ENCODE measurements at regions not wholly inside any gene's neighbourhood (a gene's known extent, or its start where the extent isn't known, plus 50 kb on each side); places are given as distances from the start of the nearest gene placed in this dataset.

DNA sequence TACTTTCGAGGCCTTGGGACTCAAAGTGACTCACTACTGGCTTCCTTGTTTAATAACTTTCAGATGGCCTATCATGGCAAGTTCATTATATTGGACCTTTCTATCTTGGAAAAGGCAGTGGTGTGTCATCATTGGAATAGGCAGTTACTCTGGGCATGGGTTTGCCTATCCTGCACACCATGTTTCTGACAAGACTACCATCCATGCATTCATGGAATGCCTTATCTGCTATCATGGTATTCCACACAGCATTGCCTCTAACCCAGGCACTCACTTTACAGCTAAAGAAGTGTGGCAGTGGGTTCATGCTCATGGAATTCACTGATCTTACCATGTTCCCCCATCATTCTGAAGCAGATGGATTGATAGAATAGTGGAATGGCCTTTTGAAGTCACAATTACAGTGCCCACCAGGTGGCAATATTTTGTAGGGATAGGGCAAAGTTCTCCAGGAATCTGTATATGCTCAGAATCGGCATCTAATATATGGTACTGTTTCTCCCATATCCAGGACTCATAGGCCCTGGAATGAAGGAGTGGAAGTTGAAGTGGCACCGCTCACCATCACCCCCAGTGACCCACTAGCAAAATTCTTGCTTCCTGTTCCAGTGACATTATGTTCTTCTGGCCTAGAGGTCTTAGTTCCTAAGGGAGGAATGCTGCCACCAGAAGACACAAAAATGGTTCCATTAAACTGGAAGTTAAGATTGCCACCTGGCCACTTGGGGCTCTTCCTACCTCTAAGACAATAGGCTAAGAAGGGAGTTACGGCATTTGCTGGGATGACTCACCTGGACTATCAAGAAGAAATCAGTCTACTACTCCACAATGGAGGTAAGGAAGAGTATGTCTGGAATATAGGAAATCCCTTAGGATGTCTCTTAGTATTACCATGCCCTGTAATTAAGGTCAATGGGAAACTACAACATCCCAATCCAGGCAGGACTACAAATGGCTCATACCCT, 1161.4 kb downstream of the SI start:
- no peak overlapping the region for H3K4me3 ChIP-seq (ENCODE audit: control insufficient read depth, low read depth, low read length)
- TF ChIP-seq, protein P1, sequence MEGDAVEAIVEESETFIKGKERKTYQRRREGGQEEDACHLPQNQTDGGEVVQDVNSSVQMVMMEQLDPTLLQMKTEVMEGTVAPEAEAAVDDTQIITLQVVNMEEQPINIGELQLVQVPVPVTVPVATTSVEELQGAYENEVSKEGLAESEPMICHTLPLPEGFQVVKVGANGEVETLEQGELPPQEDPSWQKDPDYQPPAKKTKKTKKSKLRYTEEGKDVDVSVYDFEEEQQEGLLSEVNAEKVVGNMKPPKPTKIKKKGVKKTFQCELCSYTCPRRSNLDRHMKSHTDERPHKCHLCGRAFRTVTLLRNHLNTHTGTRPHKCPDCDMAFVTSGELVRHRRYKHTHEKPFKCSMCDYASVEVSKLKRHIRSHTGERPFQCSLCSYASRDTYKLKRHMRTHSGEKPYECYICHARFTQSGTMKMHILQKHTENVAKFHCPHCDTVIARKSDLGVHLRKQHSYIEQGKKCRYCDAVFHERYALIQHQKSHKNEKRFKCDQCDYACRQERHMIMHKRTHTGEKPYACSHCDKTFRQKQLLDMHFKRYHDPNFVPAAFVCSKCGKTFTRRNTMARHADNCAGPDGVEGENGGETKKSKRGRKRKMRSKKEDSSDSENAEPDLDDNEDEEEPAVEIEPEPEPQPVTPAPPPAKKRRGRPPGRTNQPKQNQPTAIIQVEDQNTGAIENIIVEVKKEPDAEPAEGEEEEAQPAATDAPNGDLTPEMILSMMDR (conservative IDR thresholded peaks at IDR 0.05; ENCODE audit: control insufficient read depth, insufficient read depth, low read depth, low read length), result no peak
- no peak for DNase-seq (ENCODE audit: low read depth)

DNA sequence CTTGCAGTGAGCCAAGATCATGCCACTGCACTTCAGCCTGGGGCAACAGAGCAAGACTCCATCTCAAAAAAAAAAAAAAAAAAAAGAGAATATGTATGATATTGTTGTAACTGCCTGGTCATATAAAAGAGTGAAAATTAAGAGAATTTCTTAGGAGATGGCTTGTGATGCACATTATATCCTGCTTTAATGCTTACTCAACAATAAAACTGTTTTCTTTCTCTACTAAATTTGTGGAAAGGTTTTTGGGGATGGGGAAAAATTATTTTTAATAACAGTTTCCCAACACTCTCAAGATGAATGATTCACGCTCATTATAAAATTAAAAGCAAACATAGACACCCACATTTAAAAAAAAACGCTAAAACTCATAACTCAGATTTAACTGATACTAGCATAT, 1163.0 kb downstream of the SI start:
- TF ChIP-seq, protein P1 (conservative IDR thresholded peaks at IDR 0.05; ENCODE audit: control insufficient read depth, insufficient read depth, low read depth, low read length), result no peak
- H3K4me3 ChIP-seq (ENCODE audit: control insufficient read depth, low read depth, low read length), result no peak overlapping the region
- no peak for DNase-seq (ENCODE audit: low read depth)

DNA sequence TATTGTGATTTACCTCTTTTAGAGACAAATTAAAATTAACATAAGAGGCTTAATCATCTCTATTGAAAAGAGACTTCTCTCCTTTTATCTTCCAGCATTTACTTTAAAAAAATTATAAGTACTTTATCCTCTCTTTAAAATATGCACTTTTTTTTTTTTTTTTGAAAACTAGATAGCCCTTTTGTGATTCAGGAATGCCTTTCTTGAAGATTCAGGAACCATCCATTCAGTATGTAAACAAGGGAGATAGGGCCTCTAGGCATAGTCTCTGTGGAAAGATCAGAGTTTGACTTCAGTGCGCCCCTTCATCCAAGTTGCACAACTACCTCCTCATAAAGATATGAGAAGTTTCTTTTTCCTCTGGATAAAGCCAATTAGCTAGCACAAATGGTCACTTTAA, 1163.7 kb downstream of the SI start:
- TF ChIP-seq, protein P1 (conservative IDR thresholded peaks at IDR 0.05; ENCODE audit: control insufficient read depth, insufficient read depth, low read depth, low read length), result no peak
- no peak for DNase-seq (ENCODE audit: low read depth)
- no peak overlapping the region for H3K4me3 ChIP-seq (ENCODE audit: control insufficient read depth, low read depth, low read length)

DNA sequence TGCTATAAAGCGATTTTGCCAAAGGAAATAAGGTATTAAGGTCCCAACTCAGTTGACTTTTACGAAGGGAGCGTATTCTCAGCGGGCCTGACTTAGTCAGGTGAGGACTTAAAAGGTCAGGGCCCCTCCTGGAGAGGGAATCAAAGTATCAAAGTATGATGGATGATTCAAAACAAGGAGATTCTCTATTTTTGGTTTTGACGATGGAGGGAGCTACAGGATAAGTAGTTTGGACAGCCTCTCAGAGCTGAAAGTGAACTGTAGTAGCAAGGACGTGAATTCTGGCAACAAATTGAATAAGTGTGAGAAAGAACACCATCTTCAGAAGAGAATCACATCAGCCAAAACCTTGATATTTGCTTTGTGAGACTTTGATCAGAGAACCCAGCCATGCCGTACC, 1186.5 kb downstream of the SI start:
- DNase-seq (ENCODE audit: low read depth), result no peak
- TF ChIP-seq, protein P1 (conservative IDR thresholded peaks at IDR 0.05; ENCODE audit: control insufficient read depth, insufficient read depth, low read depth, low read length), result no peak
- no peak overlapping the region for H3K4me3 ChIP-seq (ENCODE audit: control insufficient read depth, low read depth, low read length)

DNA sequence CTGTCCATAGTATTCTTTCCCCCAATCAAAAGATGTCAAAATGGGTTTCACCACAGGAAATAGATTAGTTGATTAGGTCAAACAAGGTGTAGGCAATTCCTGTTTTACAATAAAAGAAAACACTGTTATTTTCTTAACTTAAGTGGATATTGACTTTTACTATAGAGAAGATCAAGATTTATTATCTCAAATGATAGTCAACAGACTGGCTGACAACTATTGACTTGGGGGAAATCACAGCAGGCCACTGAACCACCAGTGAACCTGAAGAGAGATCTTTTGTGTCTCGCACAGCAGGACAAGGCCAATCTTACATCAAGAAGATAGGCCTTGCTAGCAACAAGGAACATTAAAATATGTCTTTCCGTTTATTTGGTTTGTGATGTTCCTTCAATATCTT, 1187.6 kb downstream of the SI start:
- DNase-seq (ENCODE audit: low read depth), result no peak
- H3K4me3 ChIP-seq (ENCODE audit: control insufficient read depth, low read depth, low read length), result no peak overlapping the region
- TF ChIP-seq, protein P1 (conservative IDR thresholded peaks at IDR 0.05; ENCODE audit: control insufficient read depth, insufficient read depth, low read depth, low read length), result no peak

DNA sequence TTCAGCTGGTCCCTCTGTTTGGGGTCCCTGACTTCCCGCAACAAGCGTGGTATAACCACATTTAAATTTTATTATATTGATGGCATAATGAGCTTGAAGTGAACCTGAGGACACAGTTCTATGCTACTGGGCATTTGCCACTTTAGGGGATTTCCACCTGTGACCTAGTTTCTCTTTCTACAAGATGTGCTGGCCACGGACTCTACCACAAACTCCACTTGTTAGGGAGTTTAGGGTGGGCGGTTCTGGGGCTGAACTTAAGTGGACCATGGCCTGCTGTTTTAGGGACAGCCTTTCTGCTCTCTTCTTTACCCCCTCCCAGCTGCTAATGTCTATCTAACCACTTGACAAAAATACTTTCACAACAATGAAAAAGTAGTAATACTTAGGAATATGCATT, 1199.1 kb downstream of the SI start:
- TF ChIP-seq, protein P1 (conservative IDR thresholded peaks at IDR 0.05; ENCODE audit: control insufficient read depth, insufficient read depth, low read depth, low read length), result no peak
- no peak for DNase-seq (ENCODE audit: low read depth)

More for the DNA sequence above, 1199.1 kb downstream of the SI start:
- H3K4me3 ChIP-seq (ENCODE audit: control insufficient read depth, low read depth, low read length), result no peak overlapping the region
